ENCODE measurements at regions not wholly inside any gene's neighbourhood (a gene's known extent, or its start where the extent isn't known, plus 50 kb on each side); places are given as distances from the start of the nearest gene placed in this dataset.

DNA sequence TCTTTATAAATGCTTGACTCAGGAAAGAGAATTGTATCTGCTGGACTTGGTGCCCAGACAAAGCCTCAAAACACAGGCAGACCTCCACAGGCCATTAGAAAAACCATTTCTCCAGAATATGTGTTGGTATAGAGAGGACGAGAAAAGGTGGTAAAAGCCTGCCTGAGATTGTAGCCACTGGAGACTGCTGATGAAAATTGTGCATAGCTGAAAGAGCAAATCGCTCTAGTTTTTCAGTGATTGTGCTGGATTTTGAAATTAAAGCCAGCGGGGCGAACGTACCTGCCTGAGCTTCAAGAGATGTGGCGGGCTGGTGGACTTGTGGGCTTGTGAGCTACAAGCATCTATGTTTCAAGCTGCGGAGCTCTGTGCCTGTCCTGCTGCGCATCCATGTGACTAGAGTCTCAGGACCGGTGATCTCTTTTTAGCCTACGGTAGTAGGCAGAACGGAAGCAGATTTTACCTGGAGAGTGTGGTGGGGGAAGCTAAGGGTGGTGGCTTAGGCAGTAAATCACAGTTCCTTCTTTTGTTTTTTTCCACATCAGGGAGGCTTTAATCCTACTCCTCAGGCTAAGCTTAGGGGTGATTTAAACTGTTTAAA, 193.6 kb downstream of the SREK1 start:
- TF ChIP-seq POLR2AphosphoS5 (IDR thresholded peaks at IDR 0.05; ENCODE audit: borderline replicate concordance, low read depth, low read length) (no peak), EZH2 (IDR thresholded peaks at IDR 0.05) (no peak), FOXP2 (optimal IDR thresholded peaks at IDR 0.05; ENCODE audit: control extremely low read depth, extremely low read length, insufficient read depth) (no peak)

Measured in SK-N-MC (cell line).